ENCODE measurements at regions not wholly inside any gene's neighbourhood (a gene's known extent, or its start where the extent isn't known, plus 50 kb on each side); places are given as distances from the start of the nearest gene placed in this dataset.
"Not testable (repeated sequence)": the region's sequence is repeated elsewhere in the genome, so short reads cannot be mapped to it uniquely, and the experiment has no call there.

DNA sequence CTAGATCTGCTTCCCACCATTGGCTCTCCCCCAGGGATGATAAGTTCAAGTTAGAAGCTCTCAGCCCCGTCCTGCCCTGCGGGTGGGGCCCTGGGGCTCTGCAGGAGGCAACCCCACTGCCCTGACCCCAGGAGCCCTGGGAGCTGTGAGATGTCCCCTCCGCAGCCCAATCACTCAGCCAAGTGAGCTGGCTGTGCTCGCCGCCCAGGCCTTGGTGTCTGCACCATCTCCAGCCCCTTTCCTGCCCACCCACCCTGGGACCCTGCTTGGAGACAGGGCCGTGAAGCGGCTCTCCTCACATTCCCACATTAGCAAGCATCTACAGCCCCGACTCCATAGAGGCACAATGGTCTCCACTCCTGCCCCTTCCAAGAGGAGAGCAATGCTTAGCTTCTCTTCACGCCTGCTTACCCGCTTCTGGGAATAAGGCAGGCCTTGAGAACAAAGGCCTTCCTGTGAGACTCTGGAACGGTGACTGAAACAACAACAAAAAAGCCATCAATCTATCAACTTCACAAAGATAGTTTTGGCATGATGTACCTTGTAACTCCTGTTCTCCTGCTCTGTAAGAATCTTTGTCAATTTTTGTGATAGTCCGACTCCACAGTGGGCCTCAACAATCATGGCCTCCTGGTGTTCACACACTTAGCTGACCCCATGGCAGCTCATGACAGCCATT is 67.7 kb downstream of the FOXL3 start:
- no peak overlapping the region for H3K4me3 ChIP-seq (ENCODE audit: low read depth, low read length)
- TF ChIP-seq, protein P1, sequence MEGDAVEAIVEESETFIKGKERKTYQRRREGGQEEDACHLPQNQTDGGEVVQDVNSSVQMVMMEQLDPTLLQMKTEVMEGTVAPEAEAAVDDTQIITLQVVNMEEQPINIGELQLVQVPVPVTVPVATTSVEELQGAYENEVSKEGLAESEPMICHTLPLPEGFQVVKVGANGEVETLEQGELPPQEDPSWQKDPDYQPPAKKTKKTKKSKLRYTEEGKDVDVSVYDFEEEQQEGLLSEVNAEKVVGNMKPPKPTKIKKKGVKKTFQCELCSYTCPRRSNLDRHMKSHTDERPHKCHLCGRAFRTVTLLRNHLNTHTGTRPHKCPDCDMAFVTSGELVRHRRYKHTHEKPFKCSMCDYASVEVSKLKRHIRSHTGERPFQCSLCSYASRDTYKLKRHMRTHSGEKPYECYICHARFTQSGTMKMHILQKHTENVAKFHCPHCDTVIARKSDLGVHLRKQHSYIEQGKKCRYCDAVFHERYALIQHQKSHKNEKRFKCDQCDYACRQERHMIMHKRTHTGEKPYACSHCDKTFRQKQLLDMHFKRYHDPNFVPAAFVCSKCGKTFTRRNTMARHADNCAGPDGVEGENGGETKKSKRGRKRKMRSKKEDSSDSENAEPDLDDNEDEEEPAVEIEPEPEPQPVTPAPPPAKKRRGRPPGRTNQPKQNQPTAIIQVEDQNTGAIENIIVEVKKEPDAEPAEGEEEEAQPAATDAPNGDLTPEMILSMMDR (IDR thresholded peaks at IDR 0.05; ENCODE audit: low read depth, low read length), result no peak
- no peak for DNase-seq (ENCODE audit: low read depth, low spot score)
- in situ Hi-C loops (cut with HindIII; ENCODE audit: low sequenced_read_pairs), result no loop called here

- in situ Hi-C loops (cut with HindIII; ENCODE audit: low sequenced_read_pairs), result no loop called here
- DNase-seq (ENCODE audit: low read depth, low spot score), result no peak
- no peak overlapping the region for H3K4me3 ChIP-seq (ENCODE audit: low read depth, low read length)
- TF ChIP-seq, protein P1 (IDR thresholded peaks at IDR 0.05; ENCODE audit: low read depth, low read length), result no peak
These were observed 68.4 kb downstream of the FOXL3 start for GRCh38 chr7:358352-358751.

DNA sequence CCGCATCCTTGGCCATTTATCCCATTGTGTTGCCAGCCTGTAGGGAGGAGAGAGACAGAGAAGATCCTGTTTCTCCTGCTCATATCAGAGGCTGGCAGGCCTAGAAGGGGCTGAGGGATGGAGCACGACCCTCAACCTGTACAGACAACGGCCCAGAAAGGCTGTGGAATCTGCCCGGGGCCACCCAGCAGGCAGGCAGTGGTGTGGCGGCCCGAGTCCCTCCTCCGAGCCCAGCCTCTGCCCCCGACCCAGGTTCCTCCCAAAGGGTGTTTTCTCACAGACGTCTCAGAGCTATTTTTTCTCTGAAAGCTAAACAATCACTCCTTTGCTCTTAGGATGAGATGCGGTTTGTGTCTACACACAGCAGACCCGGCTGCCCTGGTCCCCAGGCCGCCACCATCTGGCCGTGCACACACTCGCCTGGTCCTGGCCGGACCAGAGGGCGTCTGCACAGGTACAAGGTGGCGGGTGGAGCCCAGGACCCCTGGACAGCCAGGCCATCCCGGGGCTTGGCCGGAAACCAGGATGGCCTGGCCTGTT is 69.3 kb downstream of the FOXL3 start:
- TF ChIP-seq, protein P1 (IDR thresholded peaks at IDR 0.05; ENCODE audit: low read depth, low read length), result no peak

DNA sequence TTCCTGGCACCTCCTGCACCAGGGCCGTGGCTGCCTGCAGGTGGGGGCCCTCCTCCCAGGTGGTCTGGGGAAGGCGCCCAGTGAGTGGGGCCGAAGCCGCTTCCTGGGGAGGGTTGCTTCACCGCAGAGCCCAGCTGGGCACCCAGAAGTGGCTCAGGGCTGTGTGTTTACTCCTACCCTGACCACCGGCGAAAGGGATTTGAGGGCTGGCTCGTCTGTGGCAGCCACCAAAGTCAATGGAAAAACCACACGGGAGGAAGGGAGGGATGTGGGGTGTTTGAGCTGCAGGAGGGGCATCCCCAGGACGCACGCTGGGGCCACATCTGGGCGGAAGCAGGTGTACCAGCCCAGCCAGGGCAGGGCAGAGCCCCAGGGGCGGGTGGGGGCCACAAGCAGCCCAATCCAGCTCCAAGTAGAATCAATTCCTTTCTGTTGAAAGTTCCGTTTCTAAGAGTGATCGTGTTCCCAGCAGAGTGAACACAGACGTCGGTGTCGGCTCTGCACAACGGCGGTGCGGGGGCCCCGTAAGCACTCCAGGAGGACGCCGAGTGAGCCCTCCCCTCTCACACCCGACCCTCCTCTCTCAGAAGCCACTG is 69.9 kb downstream of the FOXL3 start:
- DNase-seq (ENCODE audit: low read depth, low spot score), result no peak
- TF ChIP-seq, protein P1 (IDR thresholded peaks at IDR 0.05; ENCODE audit: low read depth, low read length), result no peak
- H3K4me3 ChIP-seq (ENCODE audit: low read depth, low read length), result no peak overlapping the region
- in situ Hi-C loops (cut with HindIII; ENCODE audit: low sequenced_read_pairs), result no loop called here

More for the DNA sequence above, 69.3 kb downstream of the FOXL3 start:
- DNase-seq (ENCODE audit: low read depth, low spot score), result no peak
- in situ Hi-C loops (cut with HindIII; ENCODE audit: low sequenced_read_pairs), result no loop called here
- H3K4me3 ChIP-seq (ENCODE audit: low read depth, low read length), result no peak overlapping the region

DNA sequence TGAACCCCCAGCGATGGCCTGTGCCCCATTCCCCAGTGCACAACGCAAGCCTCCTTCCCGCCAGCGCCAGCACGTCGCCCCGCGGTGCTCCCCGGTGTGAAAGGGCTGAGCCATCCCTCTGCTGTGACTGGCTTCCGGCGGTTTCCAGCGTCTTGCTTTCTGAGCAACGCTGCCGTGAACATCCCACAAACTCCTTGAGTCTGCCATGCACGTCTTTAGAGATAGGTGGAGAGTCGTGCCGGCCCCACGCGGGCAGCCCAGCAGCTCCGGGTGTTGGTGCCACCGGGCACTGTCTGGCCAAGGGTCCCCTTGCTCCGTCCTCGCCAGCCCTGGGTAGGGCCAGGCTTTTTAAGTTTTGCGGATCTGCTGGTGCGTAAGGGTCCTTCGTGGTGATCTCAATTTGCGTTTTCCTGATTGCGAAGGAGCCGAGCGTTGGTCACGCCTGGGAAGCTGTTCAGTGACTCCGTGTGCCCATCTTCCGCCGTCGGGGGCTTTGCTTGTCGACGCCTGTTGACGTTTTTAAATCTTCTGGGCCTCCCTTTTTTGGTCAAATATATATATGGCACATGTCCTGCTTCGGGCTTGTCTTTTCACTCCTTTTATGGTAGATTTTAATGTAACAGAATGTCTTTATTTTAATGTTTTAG is 70.6 kb downstream of the FOXL3 start:
- in situ Hi-C loops (cut with HindIII; ENCODE audit: low sequenced_read_pairs), result no loop called here
- no peak for DNase-seq (ENCODE audit: low read depth, low spot score)
- TF ChIP-seq, protein P1 (IDR thresholded peaks at IDR 0.05; ENCODE audit: low read depth, low read length), result no peak
- H3K4me3 ChIP-seq (ENCODE audit: low read depth, low read length), result no peak overlapping the region

- H3K4me3 ChIP-seq (ENCODE audit: low read depth, low read length); DNase-seq (ENCODE audit: low read depth, low spot score); in situ Hi-C loops (cut with HindIII; ENCODE audit: low sequenced_read_pairs): not testable (repeated sequence)
These were observed 71.2 kb downstream of the FOXL3 start for GRCh38 chr7:361182-361581.

Measured in astrocyte of the spinal cord (primary cell).